Endothelial cell of umbilical vein (primary cell): ENCODE measurements at regions not wholly inside any gene's neighbourhood (a gene's known extent, or its start where the extent isn't known, plus 50 kb on each side); places are given as distances from the start of the nearest gene placed in this dataset.

Source experiments
- BruUV-seq: library from RNA; stranded (reverse); fragments of 400-500 nt; replicated peaks from 2 replicates; lab custom pipeline; 2021; lab: Mats Ljungman, UMichigan
- CTCF ChIA-PET: fragments of 300-600, 350-600 bp; sonication (Branson Sonifier 250); formaldehyde crosslinking; loops from one replicate; lab custom pipeline; 2021; ENCODE audit warnings: antibody characterized with exemption, inconsistent platforms; lab: Charles Lee
- POLR2A ChIA-PET: fragments of 300-600, 350-600 bp; sonication (Branson Sonifier 250); formaldehyde crosslinking; loops from one replicate; lab custom pipeline; 2021; ENCODE audit warnings: antibody characterized with exemption, inconsistent platforms; lab: Charles Lee
- DNase-seq: peaks from one replicate; pipeline ENCODE4 v3.0.0-alpha.2; 2011; ENCODE audit warnings: low read depth, low spot score
- FAIRE-seq: peaks from 2 replicates; lab custom pipeline; 2011; peaks lifted over from hg19 to GRCh38; lab: Jason Lieb, UNC
- H2AFZ ChIP-seq: 2 replicates; pipeline ENCODE4 v1.6.0; 2012; ENCODE audit warnings: low read depth, low read length, control low read depth, inconsistent platforms
- H3K27ac ChIP-seq: 2 replicates; pipeline ENCODE4 v1.5.1; 2011; ENCODE audit warnings: low read depth, mild to moderate bottlenecking, control low read depth, low read length, moderate library complexity; ENCODE audit not compliant: insufficient read depth
- H3K27me3 ChIP-seq, 2 experiments: 2 replicates each; pipeline versions ENCODE4 v1.6.0 to v1.6.1; 2011; ENCODE audit warnings: low read length in 2 of 2, mixed read lengths in 1 of 2; ENCODE audit not compliant: control insufficient read depth in 2 of 2, insufficient read depth in 2 of 2
- H3K36me3 ChIP-seq, 2 experiments: 2 replicates in 1 of 2; 3 replicates in 1 of 2; pipeline ENCODE4 v1.5.1; 2011; ENCODE audit warnings: low read length in 2 of 2, mild to moderate bottlenecking in 1 of 2, moderate library complexity in 1 of 2; ENCODE audit not compliant: control insufficient read depth in 2 of 2, insufficient read depth in 2 of 2; ENCODE audit errors: extremely low read depth in 1 of 2
- H3K4me1 ChIP-seq: 3 replicates; pipeline ENCODE4 v1.5.1; 2011; ENCODE audit warnings: mild to moderate bottlenecking, low read length; ENCODE audit not compliant: control insufficient read depth, insufficient read depth; ENCODE audit errors: extremely low read depth
- H3K4me2 ChIP-seq: 2 replicates; pipeline ENCODE4 v1.6.1; 2011; ENCODE audit warnings: low read length, control low read depth, mixed read lengths; ENCODE audit not compliant: insufficient read depth
- H3K4me3 ChIP-seq, 3 experiments: fragments of 200-600 bp in 1 of 3; sonication (generic), shearing (Covaris generic) in 1 of 3; replicated peaks in 1 of 3; 2 replicates each; pipeline ENCODE4 v1.5.1; 2011 to 2016; ENCODE audit warnings: control low read depth in 3 of 3, low read length in 3 of 3, mild to moderate bottlenecking in 2 of 3, inconsistent platforms in 1 of 3, low read depth in 1 of 3, moderate library complexity in 1 of 3; ENCODE audit not compliant: insufficient read depth in 1 of 3
- H3K79me2 ChIP-seq: 2 replicates; pipeline ENCODE4 v1.6.0; 2012; ENCODE audit warnings: low read length, inconsistent platforms; ENCODE audit not compliant: control insufficient read depth, insufficient read depth
- H3K9ac ChIP-seq: replicated peaks from 2 replicates; pipeline ENCODE3; 2011; ENCODE audit warnings: low read length, control low read depth; ENCODE audit not compliant: insufficient read depth; ENCODE audit errors: extremely low read depth
- H3K9me1 ChIP-seq: replicated peaks from 3 replicates; pipeline ENCODE4 v1.6.0; 2011; ENCODE audit warnings: mild to moderate bottlenecking, low read length; ENCODE audit not compliant: control insufficient read depth, insufficient read depth; ENCODE audit errors: extremely low read depth
- H3K9me3 ChIP-seq: replicated peaks from 2 replicates; pipeline ENCODE4 v1.5.1; 2012; ENCODE audit warnings: low read length, inconsistent platforms; ENCODE audit not compliant: control insufficient read depth, insufficient read depth
- H4K20me1 ChIP-seq: replicated peaks from 2 replicates; pipeline ENCODE3; 2011; ENCODE audit warnings: mild to moderate bottlenecking, low read length; ENCODE audit not compliant: control insufficient read depth, insufficient read depth; ENCODE audit errors: extremely low read depth
- EZH2 ChIP-seq: IDR thresholded peaks from 2 replicates; pipeline ENCODE4 v1.6.1; 2012; ENCODE audit warnings: borderline replicate concordance, low read depth, mild to moderate bottlenecking, moderate library complexity, low read length, inconsistent platforms; ENCODE audit not compliant: severe bottlenecking
- FOS ChIP-seq: IDR thresholded peaks from 2 replicates; pipeline ENCODE4 v1.6.1; 2011; ENCODE audit warnings: mild to moderate bottlenecking, low read length, moderate library complexity, borderline replicate concordance; ENCODE audit not compliant: insufficient read depth
- GATA2 ChIP-seq: IDR thresholded peaks from 2 replicates; pipeline ENCODE4 v1.7.0; 2011; ENCODE audit warnings: low read depth, mild to moderate bottlenecking, moderate library complexity, mixed read lengths, low read length; ENCODE audit not compliant: insufficient read length, insufficient read depth
- JUN ChIP-seq: IDR thresholded peaks from 2 replicates; pipeline ENCODE4 v1.6.1; 2011; ENCODE audit warnings: borderline replicate concordance, low read depth; ENCODE audit not compliant: insufficient read length, insufficient read depth
- MYC ChIP-seq: IDR thresholded peaks from one replicate; pipeline ENCODE4 v1.6.1; 2011; ENCODE audit warnings: mild to moderate bottlenecking, low read depth, low read length
- POLR2A ChIP-seq: IDR thresholded peaks from 2 replicates; pipeline ENCODE4 v1.6.1; 2012; ENCODE audit warnings: low read depth, mild to moderate bottlenecking, control low read depth, low read length
- POLR2AphosphoS5 ChIP-seq: IDR thresholded peaks from 2 replicates; pipeline ENCODE4 v1.6.1; 2012; ENCODE audit warnings: low read depth, mild to moderate bottlenecking, control low read depth, low read length, moderate library complexity; ENCODE audit not compliant: insufficient read depth
- dilution Hi-C: fragments of 300-500 bp; cut with MboI; formaldehyde crosslinking; loops from one replicate; pipeline ENCODE4 v1.15.0; 2019; ENCODE audit warnings: low sequenced_read_pairs; ENCODE audit not compliant: extremely low pct_ligation_motif_present
- intact Hi-C: fragments of 100-400 bp; cut with micrococcal nuclease; formaldehyde crosslinking; loops from one replicate; pipeline ENCODE4 v1.10.0; 2022
- TF ChIP-seq, protein P1 (sequence below), 2 donors: IDR thresholded peaks; 1 replicate in 1 of 2; 2 replicates in 1 of 2; pipeline ENCODE4 v1.5.1; 2011; ENCODE audit warnings: low read length in 2 of 2, mild to moderate bottlenecking in 2 of 2, moderate library complexity in 2 of 2, control low read depth in 1 of 2, inconsistent platforms in 1 of 2, low read depth in 1 of 2; ENCODE audit not compliant: insufficient read depth in 1 of 2; ENCODE audit errors: extremely low read depth in 1 of 2
- TF ChIP-seq, protein P2 (sequence below): IDR thresholded peaks from 2 replicates; pipeline ENCODE4 v1.6.1; 2011; ENCODE audit not compliant: insufficient read depth, insufficient read length

DNA sequence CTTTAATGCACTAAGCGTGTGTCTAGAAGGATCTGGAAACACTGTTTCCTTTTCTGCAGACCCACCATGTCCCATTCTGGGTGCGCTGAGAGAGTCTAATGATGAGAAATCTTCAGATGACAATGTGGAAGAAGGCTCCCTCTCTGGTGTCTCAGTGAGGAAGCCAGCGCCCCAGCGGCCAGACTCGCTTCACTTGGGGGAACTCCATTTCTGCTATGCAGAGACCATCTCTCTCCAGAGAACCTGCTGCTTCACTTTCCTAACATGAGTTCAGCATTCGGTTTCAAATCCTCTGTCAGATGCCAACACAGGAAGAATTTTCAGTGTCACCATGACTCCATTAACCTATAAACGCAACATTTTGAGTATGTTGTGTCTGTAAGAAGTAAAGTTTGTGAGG is 121.8 kb downstream of the SYF2 start:
- Histone ChIP-seq H3K4me1 (no peaks in the 10 kb centered on the region), H2AFZ (no peak overlapping the region), H3K4me3 (no peak overlapping the region), H3K9ac (no peak overlapping the region), H3K27ac (no peak overlapping the region), H3K4me2 (no peak overlapping the region), H3K9me3 (no peaks in the 10 kb centered on the region), H3K9me1 (no peaks in the 10 kb centered on the region), H3K27me3 (peaks cover 0 to 1% of the 10 kb centered on the region in 2 experiments), H4K20me1 (no peaks in the 10 kb centered on the region), H3K36me3 (no peaks in the 10 kb centered on the region), H3K79me2 (no peaks in the 10 kb centered on the region)
- no TSS peak for BruUV-seq
- DNase-seq (no peak), FAIRE-seq (no peak)
- TF ChIP-seq, protein P1, sequence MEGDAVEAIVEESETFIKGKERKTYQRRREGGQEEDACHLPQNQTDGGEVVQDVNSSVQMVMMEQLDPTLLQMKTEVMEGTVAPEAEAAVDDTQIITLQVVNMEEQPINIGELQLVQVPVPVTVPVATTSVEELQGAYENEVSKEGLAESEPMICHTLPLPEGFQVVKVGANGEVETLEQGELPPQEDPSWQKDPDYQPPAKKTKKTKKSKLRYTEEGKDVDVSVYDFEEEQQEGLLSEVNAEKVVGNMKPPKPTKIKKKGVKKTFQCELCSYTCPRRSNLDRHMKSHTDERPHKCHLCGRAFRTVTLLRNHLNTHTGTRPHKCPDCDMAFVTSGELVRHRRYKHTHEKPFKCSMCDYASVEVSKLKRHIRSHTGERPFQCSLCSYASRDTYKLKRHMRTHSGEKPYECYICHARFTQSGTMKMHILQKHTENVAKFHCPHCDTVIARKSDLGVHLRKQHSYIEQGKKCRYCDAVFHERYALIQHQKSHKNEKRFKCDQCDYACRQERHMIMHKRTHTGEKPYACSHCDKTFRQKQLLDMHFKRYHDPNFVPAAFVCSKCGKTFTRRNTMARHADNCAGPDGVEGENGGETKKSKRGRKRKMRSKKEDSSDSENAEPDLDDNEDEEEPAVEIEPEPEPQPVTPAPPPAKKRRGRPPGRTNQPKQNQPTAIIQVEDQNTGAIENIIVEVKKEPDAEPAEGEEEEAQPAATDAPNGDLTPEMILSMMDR (IDR thresholded peaks at IDR 0.05; ENCODE audit: extremely low read depth in 1 of 2, insufficient read depth in 1 of 2, low read depth in 1 of 2, low read length in 2 of 2), result no peak
- TF ChIP-seq POLR2AphosphoS5 (no peak), FOS (no peak), EZH2 (no peak), MYC (no peak), POLR2A (no peak), GATA2 (no peak), JUN (no peak)
- TF ChIP-seq, protein P2, sequence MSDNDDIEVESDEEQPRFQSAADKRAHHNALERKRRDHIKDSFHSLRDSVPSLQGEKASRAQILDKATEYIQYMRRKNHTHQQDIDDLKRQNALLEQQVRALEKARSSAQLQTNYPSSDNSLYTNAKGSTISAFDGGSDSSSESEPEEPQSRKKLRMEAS, result no peak
- intact Hi-C loops (no loop called here), dilution Hi-C loops (no loop called here)
- POLR2A ChIA-PET, result no interaction called here
- CTCF ChIA-PET, result no interaction called here
